Kidney (tissue), 13 donors: ENCODE measurements at regions not wholly inside any gene's neighbourhood (a gene's known extent, or its start where the extent isn't known, plus 50 kb on each side); places are given as distances from the start of the nearest gene placed in this dataset.

Experiments
- DNase-seq, 5 donors: peaks; one replicate each; pipeline ENCODE4 v3.0.0-alpha.2; 2013 to 2020
- FAIRE-seq: peaks from 2 replicates; lab custom pipeline; 2012; peaks lifted over from hg19 to GRCh38; lab: Jason Lieb, UNC
- H3K27ac ChIP-seq, 2 donors: one replicate each; pipeline ENCODE4 v1.7.0; 2013; ENCODE audit warnings: low read depth in 2 of 2, low read length in 2 of 2, inconsistent platforms in 1 of 2
- H3K27me3 ChIP-seq: one replicate; pipeline ENCODE4 v1.7.1; 2013; ENCODE audit warnings: low read length, inconsistent platforms; ENCODE audit not compliant: control insufficient read depth, insufficient read depth
- H3K36me3 ChIP-seq, 3 donors: one replicate each; pipeline versions ENCODE4 v1.7.0 to v1.7.1; 2013; ENCODE audit warnings: low read length in 3 of 3, control low read depth in 1 of 3, inconsistent platforms in 1 of 3; ENCODE audit not compliant: insufficient read depth in 3 of 3, control insufficient read depth in 2 of 3
- H3K4me1 ChIP-seq, 3 donors: one replicate each; pipeline versions ENCODE4 v1.7.0 to v1.7.1; 2013; ENCODE audit warnings: low read length in 3 of 3, inconsistent platforms in 1 of 3, low read depth in 1 of 3; ENCODE audit not compliant: control insufficient read depth in 2 of 3, insufficient read depth in 2 of 3
- H3K4me3 ChIP-seq, 3 donors: one replicate each; pipeline versions ENCODE4 v1.7.0 to v1.8.1; 2013; ENCODE audit warnings: low read length in 3 of 3, control low read depth in 1 of 3, inconsistent platforms in 1 of 3
- H3K9ac ChIP-seq, 3 donors: one replicate each; pipeline versions ENCODE4 v1.7.0 to v1.7.1; 2013; ENCODE audit warnings: low read length in 3 of 3, control low read depth in 1 of 3, inconsistent platforms in 1 of 3
- H3K9me3 ChIP-seq, 3 donors: one replicate each; pipeline versions ENCODE4 v1.7.0 to v1.7.1; 2013; ENCODE audit warnings: low read length in 3 of 3, control low read depth in 1 of 3, inconsistent platforms in 1 of 3; ENCODE audit not compliant: control insufficient read depth in 2 of 3, insufficient read depth in 1 of 3
- CTCF ChIP-seq: IDR thresholded peaks from 3 replicates; pipeline ENCODE4 v1.5.1; 2012; ENCODE audit warnings: mild to moderate bottlenecking, moderate library complexity, borderline replicate concordance; ENCODE audit not compliant: insufficient read depth; ENCODE audit errors: extremely low read depth
- intact Hi-C: fragments of 100-400 bp; cut with DNase I; formaldehyde crosslinking; loops from one replicate; pipeline ENCODE4 v1.11.1; 2022
- donor health status: control.
- donor health status: control.
- donor health status: control.
- donor health status: control.
- donor health status: control.
- donor health status: DM: yes; HTN: yes; CAD: no.
- donor health status: Normal renal cell carcinoma (clear cell type).

- H3K9ac ChIP-seq, result no peak overlapping the region
- intact Hi-C loops, result no loop called here
- TF ChIP-seq CTCF, result no peak
- no peaks in the 10 kb centered on the region for H3K9me3 ChIP-seq
- no peaks in the 10 kb centered on the region for H3K27me3 ChIP-seq
- no peak overlapping the region for H3K4me3 ChIP-seq
- no peak for FAIRE-seq
- H3K36me3 ChIP-seq, result no peaks in the 10 kb centered on the region
- H3K4me1 ChIP-seq, result no peaks in the 10 kb centered on the region
- no peak for DNase-seq
- no peak overlapping the region for H3K27ac ChIP-seq
Measured at GRCh38 chrX:42954880-42955279, 176.9 kb upstream of the PPP1R2C start.

GRCh38 chrX:42955349-42955748 is 177.4 kb upstream of the PPP1R2C start:
- no peak for DNase-seq
- Histone ChIP-seq H3K9ac (no peak overlapping the region), H3K4me3 (no peak overlapping the region), H3K27me3 (no peaks in the 10 kb centered on the region), H3K9me3 (no peaks in the 10 kb centered on the region), H3K4me1 (no peaks in the 10 kb centered on the region), H3K27ac (no peak overlapping the region), H3K36me3 (no peaks in the 10 kb centered on the region)
- intact Hi-C loops, result no loop called here
- FAIRE-seq, result no peak
- TF ChIP-seq CTCF, result no peak

GRCh38 chrX:42967681-42968300 is 189.8 kb upstream of the PPP1R2C start:
- Histone ChIP-seq H3K4me3 (no peak overlapping the region), H3K4me1 (no peaks in the 10 kb centered on the region), H3K9ac (no peak overlapping the region), H3K36me3 (no peaks in the 10 kb centered on the region), H3K27ac (no peak overlapping the region), H3K9me3 (no peaks in the 10 kb centered on the region), H3K27me3 (no peaks in the 10 kb centered on the region)
- TF ChIP-seq CTCF, result no peak
- FAIRE-seq, result no peak
- no peak for DNase-seq
- intact Hi-C loops, result no loop called here

GRCh38 chrX:42973321-42973720 is 195.4 kb upstream of the PPP1R2C start:
- no peak for DNase-seq
- intact Hi-C loops, result no loop called here
- Histone ChIP-seq H3K36me3 (no peaks in the 10 kb centered on the region), H3K4me3 (no peak overlapping the region), H3K27me3 (no peaks in the 10 kb centered on the region), H3K27ac (no peak overlapping the region), H3K9me3 (no peaks in the 10 kb centered on the region), H3K4me1 (no peaks in the 10 kb centered on the region), H3K9ac (no peak overlapping the region)
- TF ChIP-seq CTCF, result no peak
- FAIRE-seq, result no peak
